HepG2 (cell line): ENCODE measurements at regions not wholly inside any gene's neighbourhood (a gene's known extent, or its start where the extent isn't known, plus 50 kb on each side); places are given as distances from the start of the nearest gene placed in this dataset.

Experiments
- AGO2 ChIP-seq: fragments of 200-400 bp; formaldehyde crosslinking; optimal IDR thresholded peaks from 2 replicates; pipeline ENCODE3; 2017; ENCODE audit warnings: mild to moderate bottlenecking, low read depth, low read length, moderate library complexity
- CEBPG ChIP-seq: IDR thresholded peaks from 2 replicates; pipeline ENCODE4 v1.6.1; 2016
- FOXJ3 ChIP-seq: sonication (generic); formaldehyde crosslinking; IDR thresholded peaks from 2 replicates; pipeline ENCODE4 v1.4.0; 2020; ENCODE audit warnings: missing genetic modification reagents, mild to moderate bottlenecking, borderline replicate concordance
- GATAD2A ChIP-seq: IDR thresholded peaks from 2 replicates; pipeline ENCODE4 v1.6.1; 2016
- IKZF1 ChIP-seq: fragments of 450-650 bp; IDR thresholded peaks from 2 replicates; pipeline ENCODE4 v1.7.1; 2016
- KDM2A ChIP-seq: sonication (generic); formaldehyde crosslinking; IDR thresholded peaks from 2 replicates; pipeline ENCODE4 v1.4.0; 2020; ENCODE audit warnings: low read depth, missing genetic modification reagents, borderline replicate concordance
- MBD4 ChIP-seq: IDR thresholded peaks from 2 replicates; pipeline ENCODE4 v1.6.1; 2012; ENCODE audit warnings: low read length, inconsistent platforms, borderline replicate concordance
- MLXIP ChIP-seq: sonication (generic); formaldehyde crosslinking; IDR thresholded peaks from 2 replicates; pipeline ENCODE4 v1.9.0; 2021; ENCODE audit warnings: missing genetic modification reagents, borderline replicate concordance
- MTA1 ChIP-seq: sonication (generic); formaldehyde crosslinking; IDR thresholded peaks from 2 replicates; pipeline ENCODE4 v1.4.0; 2020; ENCODE audit warnings: missing genetic modification reagents, mild to moderate bottlenecking, borderline replicate concordance
- PHF21A ChIP-seq: sonication (generic); formaldehyde crosslinking; IDR thresholded peaks from 2 replicates; pipeline ENCODE4 v1.5.0; 2020; ENCODE audit warnings: mild to moderate bottlenecking, missing genetic modification reagents
- RAD21 ChIP-seq: fragments of 450-650 bp; formaldehyde crosslinking; IDR thresholded peaks from 2 replicates; pipeline ENCODE4 v1.5.0; 2020; ENCODE audit warnings: mild to moderate bottlenecking
- RBM22 ChIP-seq: fragments of 200-400 bp; formaldehyde crosslinking; optimal IDR thresholded peaks from 2 replicates; pipeline ENCODE3; 2017; ENCODE audit warnings: mild to moderate bottlenecking, low read length, moderate library complexity
- RELA ChIP-seq: sonication (generic); formaldehyde crosslinking; IDR thresholded peaks from 2 replicates; pipeline ENCODE4 v1.4.0; 2020; ENCODE audit warnings: missing genetic modification reagents
- RFX5 ChIP-seq: IDR thresholded peaks from 2 replicates; pipeline ENCODE4 v1.6.1; 2011; ENCODE audit warnings: low read depth, low read length, improper control_type of control experiment
- SCMH1 ChIP-seq: sonication (generic); formaldehyde crosslinking; IDR thresholded peaks from 2 replicates; pipeline ENCODE4 v1.9.0; 2021; ENCODE audit warnings: missing genetic modification reagents, mild to moderate bottlenecking, borderline replicate concordance
- STAT6 ChIP-seq: sonication (generic); formaldehyde crosslinking; IDR thresholded peaks from 2 replicates; pipeline ENCODE4 v1.4.0; 2020; ENCODE audit warnings: missing genetic modification reagents, mild to moderate bottlenecking, borderline replicate concordance
- THAP11 ChIP-seq: IDR thresholded peaks from 2 replicates; pipeline ENCODE4 v1.6.1; 2016; ENCODE audit warnings: missing biosample characterization, missing genetic modification reagents
- ZBTB38 ChIP-seq: sonication (generic); formaldehyde crosslinking; IDR thresholded peaks from 2 replicates; pipeline ENCODE4 v1.5.1; 2020; ENCODE audit warnings: mild to moderate bottlenecking, missing genetic modification reagents
- ZFY ChIP-seq: sonication (generic); formaldehyde crosslinking; IDR thresholded peaks from 2 replicates; pipeline ENCODE4 v1.4.0; 2020; ENCODE audit warnings: missing genetic modification reagents
- ZNF431 ChIP-seq: sonication (generic); formaldehyde crosslinking; IDR thresholded peaks from 2 replicates; pipeline ENCODE4 v1.9.0; 2022; ENCODE audit warnings: missing genetic modification reagents, low read depth, mild to moderate bottlenecking, borderline replicate concordance
- ZNF496 ChIP-seq: sonication (generic); formaldehyde crosslinking; IDR thresholded peaks from 2 replicates; pipeline ENCODE4 v1.8.1; 2023; ENCODE audit warnings: mild to moderate bottlenecking, moderate library complexity, missing genetic modification reagents; ENCODE audit not compliant: insufficient replicate concordance
- ZNF891 ChIP-seq: sonication (generic); formaldehyde crosslinking; IDR thresholded peaks from 2 replicates; pipeline ENCODE4 v1.5.0; 2020; ENCODE audit warnings: mild to moderate bottlenecking, missing genetic modification reagents
- TF ChIP-seq, protein P1 (sequence below): sonication (generic); formaldehyde crosslinking; IDR thresholded peaks from 2 replicates; pipeline ENCODE4 v1.4.0; 2020; ENCODE audit warnings: missing genetic modification reagents
- TF ChIP-seq, protein P2 (sequence below): IDR thresholded peaks from 2 replicates; pipeline ENCODE4 v1.6.1; 2016; ENCODE audit warnings: low read depth
- TF ChIP-seq, protein P3 (sequence below): IDR thresholded peaks from 2 replicates; pipeline ENCODE4 v1.6.1; 2016; ENCODE audit warnings: missing genetic modification reagents, missing compliant biosample characterization

- TF ChIP-seq ZNF496 (CRISPR knock-in tag) (no peak), ZBTB38 (CRISPR knock-in tag) (no peak), MBD4 (no peak), RFX5 (no peak), RBM22 (no peak), RAD21 (peak; percentile 79), ZFY (peak; percentile 39; the same call in 1 of the 2 replicates), CEBPG (CRISPR knock-in tag) (no peak), MLXIP (CRISPR knock-in tag) (no peak), THAP11 (0 out of 2 replicates have a peak, but pooled peaks have one; percentile 21), SCMH1 (CRISPR knock-in tag) (no peak), PHF21A (CRISPR knock-in tag) (peak; percentile 46; the same call in 1 of the 2 replicates), ZNF431 (CRISPR knock-in tag) (0 out of 2 replicates have a peak, but pooled peaks have one; percentile 29), ZNF891 (CRISPR knock-in tag) (no peak), KDM2A (CRISPR knock-in tag) (peak; percentile 16; the same call in 1 of the 2 replicates), GATAD2A (CRISPR knock-in tag) (peak; percentile 65), AGO2 (no peak), STAT6 (CRISPR knock-in tag) (no peak), RELA (CRISPR knock-in tag) (no peak), FOXJ3 (CRISPR knock-in tag) (no peak), IKZF1 (no peak), MTA1 (CRISPR knock-in tag) (no peak)
- TF ChIP-seq, protein P1, sequence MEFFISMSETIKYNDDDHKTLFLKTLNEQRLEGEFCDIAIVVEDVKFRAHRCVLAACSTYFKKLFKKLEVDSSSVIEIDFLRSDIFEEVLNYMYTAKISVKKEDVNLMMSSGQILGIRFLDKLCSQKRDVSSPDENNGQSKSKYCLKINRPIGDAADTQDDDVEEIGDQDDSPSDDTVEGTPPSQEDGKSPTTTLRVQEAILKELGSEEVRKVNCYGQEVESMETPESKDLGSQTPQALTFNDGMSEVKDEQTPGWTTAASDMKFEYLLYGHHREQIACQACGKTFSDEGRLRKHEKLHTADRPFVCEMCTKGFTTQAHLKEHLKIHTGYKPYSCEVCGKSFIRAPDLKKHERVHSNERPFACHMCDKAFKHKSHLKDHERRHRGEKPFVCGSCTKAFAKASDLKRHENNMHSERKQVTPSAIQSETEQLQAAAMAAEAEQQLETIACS (CRISPR knock-in tag) = no peak
- TF ChIP-seq, protein P2, sequence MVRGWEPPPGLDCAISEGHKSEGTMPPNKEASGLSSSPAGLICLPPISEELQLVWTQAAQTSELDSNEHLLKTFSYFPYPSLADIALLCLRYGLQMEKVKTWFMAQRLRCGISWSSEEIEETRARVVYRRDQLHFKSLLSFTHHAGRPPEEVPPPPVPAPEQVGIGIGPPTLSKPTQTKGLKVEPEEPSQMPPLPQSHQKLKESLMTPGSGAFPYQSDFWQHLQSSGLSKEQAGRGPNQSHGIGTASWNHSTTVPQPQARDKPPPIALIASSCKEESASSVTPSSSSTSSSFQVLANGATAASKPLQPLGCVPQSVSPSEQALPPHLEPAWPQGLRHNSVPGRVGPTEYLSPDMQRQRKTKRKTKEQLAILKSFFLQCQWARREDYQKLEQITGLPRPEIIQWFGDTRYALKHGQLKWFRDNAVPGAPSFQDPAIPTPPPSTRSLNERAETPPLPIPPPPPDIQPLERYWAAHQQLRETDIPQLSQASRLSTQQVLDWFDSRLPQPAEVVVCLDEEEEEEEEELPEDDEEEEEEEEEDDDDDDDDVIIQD (CRISPR knock-in tag) = peak; percentile 92; the same call in 1 of the 2 replicates
- TF ChIP-seq, protein P3, sequence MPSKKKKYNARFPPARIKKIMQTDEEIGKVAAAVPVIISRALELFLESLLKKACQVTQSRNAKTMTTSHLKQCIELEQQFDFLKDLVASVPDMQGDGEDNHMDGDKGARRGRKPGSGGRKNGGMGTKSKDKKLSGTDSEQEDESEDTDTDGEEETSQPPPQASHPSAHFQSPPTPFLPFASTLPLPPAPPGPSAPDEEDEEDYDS (CRISPR knock-in tag) = 0 out of 2 replicates have a peak, but pooled peaks have one; percentile 20
Measured at GRCh38 chr21:43355925-43356289, 71.0 kb downstream of the SIK1 start (continued).
